ENCODE measurements at regions not wholly inside any gene's neighbourhood (a gene's known extent, or its start where the extent isn't known, plus 50 kb on each side); places are given as distances from the start of the nearest gene placed in this dataset.

DNA sequence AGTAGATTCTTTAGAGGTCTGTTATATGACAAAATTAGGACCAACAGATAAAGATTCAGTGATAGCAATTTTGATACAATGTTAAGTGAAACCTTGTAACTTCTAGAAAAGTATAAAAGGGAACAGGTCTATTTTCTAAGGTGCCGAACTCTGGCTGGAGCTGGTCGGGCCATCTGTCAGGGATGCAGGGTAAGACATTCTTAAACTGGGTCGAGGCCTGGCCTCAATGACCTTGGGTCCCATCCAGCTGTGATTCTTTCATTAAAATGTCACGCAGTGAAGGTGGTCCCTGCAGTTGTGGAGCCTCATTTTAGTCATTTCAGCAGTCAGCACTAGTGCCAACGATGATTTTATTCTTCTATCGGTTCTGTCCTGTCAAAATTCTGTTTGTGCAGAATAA is 271.9 kb upstream of the SPRY2 start:
- no peak for TF ChIP-seq CTCF (conservative IDR thresholded peaks at IDR 0.05; ENCODE audit: low read length)
- TF ChIP-seq EZH2phosphoT487 (IDR thresholded peaks at IDR 0.05; ENCODE audit: borderline replicate concordance, low read depth, low read length), result no peak
